ENCODE measurements at regions not wholly inside any gene's neighbourhood (a gene's known extent, or its start where the extent isn't known, plus 50 kb on each side); places are given as distances from the start of the nearest gene placed in this dataset.

DNA sequence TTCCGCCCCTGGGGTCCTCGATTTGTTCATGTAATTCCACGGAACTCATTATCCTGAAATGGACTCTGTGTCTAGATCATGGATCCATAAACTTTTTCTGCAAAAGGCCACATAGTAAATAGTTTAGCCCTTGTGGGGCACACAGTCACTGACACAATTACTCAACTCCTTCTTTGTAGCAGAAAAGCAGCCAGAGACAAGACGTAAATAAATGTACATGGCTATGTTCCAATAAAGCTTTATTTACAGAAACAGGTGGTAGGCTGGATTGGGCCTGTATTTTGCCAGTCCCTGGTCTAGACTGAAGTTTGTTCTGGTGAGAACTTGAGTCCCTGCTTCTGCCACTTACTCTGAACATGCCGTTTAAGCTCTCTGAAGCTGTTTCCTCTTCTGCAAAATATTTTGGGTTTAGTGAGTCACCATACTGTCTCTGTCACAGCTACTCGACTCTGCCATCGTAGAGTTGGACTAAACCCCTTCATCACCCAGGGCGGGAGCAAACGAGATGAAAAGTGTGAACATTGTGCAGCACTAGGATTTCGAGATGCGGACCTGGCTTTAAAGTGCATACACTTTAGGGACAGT lies 61.9 kb upstream of the FOXF1 start:
- no peak for FAIRE-seq
- H3K79me2 ChIP-seq (ENCODE audit: control insufficient read depth, insufficient read depth, low read length): no peaks in the 10 kb centered on the region
- H3K9ac ChIP-seq (replicated peaks; ENCODE audit: extremely low read depth, insufficient read depth, low read length): no peak overlapping the region
- H3K27me3 ChIP-seq (ENCODE audit: control insufficient read depth in 2 of 2, insufficient read depth in 2 of 2, low read length in 2 of 2): peaks cover 12 to 23% of the 10 kb centered on the region in 2 experiments
- H2AFZ ChIP-seq (ENCODE audit: low read depth, low read length): no peak overlapping the region
- no TSS peak for BruUV-seq (replicated peaks)
- H3K27ac ChIP-seq (ENCODE audit: insufficient read depth, low read depth, low read length): no peak overlapping the region
- no peaks in the 10 kb centered on the region for H4K20me1 ChIP-seq (replicated peaks; ENCODE audit: control insufficient read depth, extremely low read depth, insufficient read depth, low read length)
- no peak overlapping the region for H3K4me3 ChIP-seq (replicated peaks in 1 of 3; ENCODE audit: insufficient read depth in 1 of 3, low read depth in 1 of 3, low read length in 3 of 3)
- intact Hi-C loops (cut with micrococcal nuclease) (no loop called here), dilution Hi-C loops (cut with MboI; ENCODE audit: extremely low pct_ligation_motif_present, low sequenced_read_pairs) (no loop called here)
- CTCF ChIA-PET: interaction anchor here (1.0 to 1.3 kb wide), 2 partner anchors 9 kb away, joined by 4 read pairs; no protein-coding TSS in a partner anchor
- H3K9me1 ChIP-seq (replicated peaks; ENCODE audit: control insufficient read depth, extremely low read depth, insufficient read depth, low read length): no peaks in the 10 kb centered on the region
- H3K4me2 ChIP-seq (ENCODE audit: insufficient read depth, low read length): no peak overlapping the region
- no peaks in the 10 kb centered on the region for H3K36me3 ChIP-seq (ENCODE audit: control insufficient read depth in 2 of 2, extremely low read depth in 1 of 2, insufficient read depth in 2 of 2, low read length in 2 of 2)
- peaks cover 6% of the 10 kb centered on the region for H3K4me1 ChIP-seq (ENCODE audit: control insufficient read depth, extremely low read depth, insufficient read depth, low read length)
- no peaks in the 10 kb centered on the region for H3K9me3 ChIP-seq (replicated peaks; ENCODE audit: control insufficient read depth, insufficient read depth, low read length)
- TF ChIP-seq GATA2 (IDR thresholded peaks at IDR 0.05; ENCODE audit: insufficient read depth, insufficient read length, low read depth, low read length) (no peak), MYC (IDR thresholded peaks at IDR 0.05; ENCODE audit: low read depth, low read length) (no peak), FOS (IDR thresholded peaks at IDR 0.05; ENCODE audit: borderline replicate concordance, insufficient read depth, low read length) (no peak), POLR2A (IDR thresholded peaks at IDR 0.05; ENCODE audit: low read depth, low read length) (no peak), POLR2AphosphoS5 (IDR thresholded peaks at IDR 0.05; ENCODE audit: insufficient read depth, low read depth, low read length) (no peak), JUN (IDR thresholded peaks at IDR 0.05; ENCODE audit: borderline replicate concordance, insufficient read depth, insufficient read length, low read depth) (no peak), EZH2 (IDR thresholded peaks at IDR 0.05; ENCODE audit: borderline replicate concordance, low read depth, low read length, severe bottlenecking) (no peak)
- TF ChIP-seq, protein P1, sequence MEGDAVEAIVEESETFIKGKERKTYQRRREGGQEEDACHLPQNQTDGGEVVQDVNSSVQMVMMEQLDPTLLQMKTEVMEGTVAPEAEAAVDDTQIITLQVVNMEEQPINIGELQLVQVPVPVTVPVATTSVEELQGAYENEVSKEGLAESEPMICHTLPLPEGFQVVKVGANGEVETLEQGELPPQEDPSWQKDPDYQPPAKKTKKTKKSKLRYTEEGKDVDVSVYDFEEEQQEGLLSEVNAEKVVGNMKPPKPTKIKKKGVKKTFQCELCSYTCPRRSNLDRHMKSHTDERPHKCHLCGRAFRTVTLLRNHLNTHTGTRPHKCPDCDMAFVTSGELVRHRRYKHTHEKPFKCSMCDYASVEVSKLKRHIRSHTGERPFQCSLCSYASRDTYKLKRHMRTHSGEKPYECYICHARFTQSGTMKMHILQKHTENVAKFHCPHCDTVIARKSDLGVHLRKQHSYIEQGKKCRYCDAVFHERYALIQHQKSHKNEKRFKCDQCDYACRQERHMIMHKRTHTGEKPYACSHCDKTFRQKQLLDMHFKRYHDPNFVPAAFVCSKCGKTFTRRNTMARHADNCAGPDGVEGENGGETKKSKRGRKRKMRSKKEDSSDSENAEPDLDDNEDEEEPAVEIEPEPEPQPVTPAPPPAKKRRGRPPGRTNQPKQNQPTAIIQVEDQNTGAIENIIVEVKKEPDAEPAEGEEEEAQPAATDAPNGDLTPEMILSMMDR (IDR thresholded peaks at IDR 0.05; ENCODE audit: extremely low read depth in 1 of 2, insufficient read depth in 1 of 2, low read depth in 1 of 2, low read length in 2 of 2): no peak
- TF ChIP-seq, protein P2, sequence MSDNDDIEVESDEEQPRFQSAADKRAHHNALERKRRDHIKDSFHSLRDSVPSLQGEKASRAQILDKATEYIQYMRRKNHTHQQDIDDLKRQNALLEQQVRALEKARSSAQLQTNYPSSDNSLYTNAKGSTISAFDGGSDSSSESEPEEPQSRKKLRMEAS (IDR thresholded peaks at IDR 0.05; ENCODE audit: insufficient read depth, insufficient read length): no peak
- POLR2A ChIA-PET: no interaction called here
- no peak for DNase-seq (ENCODE audit: low read depth, low spot score)

All from endothelial cell of umbilical vein (primary cell).